Activated CD4-positive, alpha-beta T cell treated with anti-CD3 and anti-CD28 coated beads, Interleukin-2, Interleukin-4, amounts not matched to agents 100 ng/mL and 50 ng/mL, durations not matched to agents 16 hours and 8 hours (primary cell): ENCODE measurements at regions not wholly inside any gene's neighbourhood (a gene's known extent, or its start where the extent isn't known, plus 50 kb on each side); places are given as distances from the start of the nearest gene placed in this dataset.

ENCODE experiments used
- DNase-seq: peaks from one replicate; pipeline ENCODE4 v3.0.0-alpha.2; 2020; ENCODE audit warnings: low spot score

DNA sequence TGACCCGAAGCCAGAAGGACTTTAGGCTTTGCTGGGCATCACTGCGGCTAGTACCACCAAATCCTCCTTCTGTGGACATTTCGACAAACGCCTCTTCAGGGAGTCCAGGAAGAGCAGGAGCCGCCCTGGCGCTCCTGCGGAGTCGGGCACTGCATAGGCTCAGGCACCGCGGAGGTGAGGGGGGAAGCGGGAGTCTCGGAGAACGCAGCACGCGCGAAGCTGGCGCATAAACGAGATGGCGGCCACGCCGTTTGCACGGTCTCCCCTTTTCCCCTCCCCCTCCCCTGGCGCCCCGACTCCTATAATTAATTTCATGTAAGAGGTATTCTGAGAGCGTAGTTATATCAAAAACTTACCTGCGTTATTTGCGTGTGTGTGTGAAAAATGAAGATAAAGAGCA lies 137.8 kb upstream of the GAS1 start:
- DNase-seq: no peak

GRCh38 chr9:87085521-87085920 lies 138.2 kb upstream of the GAS1 start:
- DNase-seq: no peak

GRCh38 chr9:87086221-87086818 lies 139.0 kb upstream of the GAS1 start:
- DNase-seq: no peak

GRCh38 chr9:87087197-87087596 lies 139.9 kb upstream of the GAS1 start:
- DNase-seq: no peak

DNA sequence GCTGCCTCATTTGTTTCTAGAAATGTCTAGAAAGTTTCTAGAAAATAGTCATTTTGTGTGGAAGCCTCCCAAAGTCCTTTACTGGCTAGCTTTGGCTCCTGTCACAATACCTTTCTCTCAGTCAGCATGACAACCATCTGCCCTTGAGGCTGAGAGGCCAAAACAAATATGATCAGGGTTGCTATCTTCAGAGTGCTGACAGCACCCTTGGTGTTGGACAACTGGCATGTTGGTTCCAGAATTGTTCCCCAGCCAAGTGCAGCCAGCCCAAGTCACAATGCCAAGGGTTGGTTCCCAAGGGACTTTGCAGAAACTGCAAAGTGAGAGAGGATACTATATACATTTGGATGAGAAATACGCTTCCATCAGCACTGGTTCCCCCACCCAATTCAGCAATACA lies 140.9 kb upstream of the GAS1 start:
- no peak for DNase-seq

DNA sequence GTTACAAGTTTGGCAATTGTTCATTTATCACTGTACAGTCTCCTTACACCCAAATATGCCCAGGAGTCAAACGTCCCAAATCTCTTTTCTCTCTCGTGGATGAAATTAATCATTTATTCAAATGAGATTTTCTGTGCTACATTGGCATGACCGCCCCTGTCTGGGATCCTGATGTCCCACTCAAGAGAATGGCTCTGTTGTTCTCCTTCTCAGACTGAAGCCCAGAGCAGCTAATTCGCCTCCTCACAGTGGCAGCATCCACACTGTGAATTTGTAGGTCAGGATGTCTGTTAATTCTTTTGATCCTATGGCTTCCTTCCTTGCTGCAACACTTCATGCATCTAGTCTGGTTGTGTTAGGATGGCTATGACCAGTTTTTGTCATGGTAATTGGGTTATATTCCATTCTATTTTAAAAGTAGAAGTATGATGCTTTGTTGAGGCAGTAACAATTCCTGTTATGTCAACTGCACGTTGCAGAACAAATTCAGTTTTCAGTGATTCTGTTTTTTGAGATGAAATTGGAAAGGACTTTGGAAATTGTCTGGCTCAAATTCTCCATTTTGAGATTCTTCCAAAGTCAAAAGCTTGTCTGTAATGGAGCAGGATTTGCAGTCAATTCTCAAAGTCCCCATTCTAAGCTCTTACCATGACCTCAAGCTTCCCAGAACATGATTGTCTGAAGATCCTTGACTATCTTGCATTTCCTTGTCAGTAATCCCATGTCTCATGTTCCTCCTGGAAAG lies 141.5 kb upstream of the GAS1 start:
- DNase-seq: no peak

GRCh38 chr9:87089506-87089905 lies 142.2 kb upstream of the GAS1 start:
- no peak for DNase-seq

DNA sequence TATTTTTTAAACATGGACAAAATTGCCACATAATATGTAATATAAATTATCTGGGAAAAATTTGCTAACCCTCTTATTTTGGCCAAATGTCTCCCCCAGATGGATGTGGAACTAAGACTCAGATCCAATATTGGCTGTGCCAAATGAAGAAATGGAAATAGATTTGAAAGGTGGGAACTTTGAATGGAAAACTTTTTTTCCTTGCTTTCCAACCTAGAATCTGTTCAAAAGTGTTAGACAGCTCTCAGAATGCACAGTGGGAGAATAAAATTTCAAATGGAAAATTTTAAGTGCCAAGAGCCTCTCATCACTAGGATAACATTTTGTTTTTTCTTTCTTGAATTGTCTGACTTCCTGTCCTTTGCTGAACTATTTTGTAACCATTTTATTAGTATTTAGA lies 142.6 kb upstream of the GAS1 start:
- DNase-seq: no peak

DNA sequence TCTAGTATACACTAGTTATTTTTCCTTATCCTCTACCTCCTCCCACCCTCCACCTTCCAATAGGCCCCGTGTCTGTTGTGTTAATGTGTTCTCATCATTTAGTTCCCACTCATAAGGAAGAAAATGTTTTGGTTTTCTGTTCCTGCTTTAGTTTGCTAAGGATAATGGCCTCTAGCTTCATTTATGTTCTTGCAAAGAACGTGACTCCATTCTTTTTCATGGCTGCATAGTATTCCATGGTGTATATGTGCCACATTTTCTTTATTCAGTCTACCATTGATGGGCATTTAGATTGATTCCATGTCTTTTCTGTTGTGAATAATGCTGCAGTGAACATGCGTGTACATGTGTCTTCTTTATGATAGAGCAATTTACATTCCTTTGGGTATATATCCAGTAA lies 146.5 kb upstream of the GAS1 start:
- DNase-seq: no peak

DNA sequence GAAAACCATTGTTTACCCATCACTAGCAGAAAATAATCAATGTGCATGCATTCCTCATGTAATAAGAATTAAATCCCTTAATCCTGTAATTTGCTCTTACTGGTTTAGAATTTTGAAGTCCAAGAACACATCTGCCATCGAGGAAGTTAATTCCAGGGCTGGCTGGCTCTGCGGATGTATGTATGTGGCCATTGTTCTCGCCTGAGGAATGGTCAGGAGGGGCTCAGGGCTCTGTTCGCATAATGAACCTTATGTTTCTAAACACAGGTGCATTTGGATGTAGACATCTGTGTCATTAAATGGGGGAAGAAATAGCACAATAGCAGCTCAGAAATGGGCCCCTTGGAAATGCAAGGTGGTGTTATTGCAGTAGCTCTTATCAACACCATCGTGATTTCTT lies 148.6 kb upstream of the GAS1 start:
- DNase-seq: no peak

DNA sequence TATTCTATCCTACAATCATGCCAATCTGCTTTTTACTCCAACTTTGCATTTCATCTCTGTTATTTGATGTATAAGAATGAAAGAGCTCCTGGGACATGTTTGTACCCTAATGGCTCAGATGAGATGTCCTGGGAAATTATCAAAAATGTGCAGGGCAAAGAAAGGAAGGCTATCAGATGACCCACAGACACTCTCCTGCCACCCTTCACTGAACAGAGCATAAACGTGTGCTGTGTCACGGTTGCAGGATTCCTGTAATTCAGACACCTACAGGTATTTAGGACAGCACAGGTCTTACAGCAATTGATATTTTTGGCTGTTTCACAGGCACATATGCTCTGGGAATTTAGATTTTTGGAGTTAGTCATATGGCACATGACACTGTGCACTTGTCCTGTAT lies 149.2 kb upstream of the GAS1 start:
- no peak for DNase-seq

- no peak for DNase-seq
These were observed 149.9 kb upstream of the GAS1 start for GRCh38 chr9:87097238-87097637.

DNA sequence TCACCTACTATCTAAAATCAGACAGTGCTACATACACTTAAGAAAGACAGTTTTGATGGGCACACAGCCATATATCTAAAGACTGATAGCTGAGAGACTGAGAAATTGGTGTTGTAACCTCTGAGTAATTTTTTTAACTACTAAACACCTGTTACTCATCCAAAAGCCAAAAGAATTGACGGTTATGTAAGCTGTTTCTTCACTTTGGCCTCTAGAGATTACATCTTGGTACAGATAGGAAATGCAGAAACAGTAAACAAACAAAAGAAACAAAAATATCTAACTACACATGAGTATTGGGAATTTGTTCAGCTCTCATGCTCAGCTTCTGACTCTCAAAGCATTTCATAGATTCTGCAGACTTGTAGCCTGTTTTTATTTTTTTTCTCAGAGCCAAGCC lies 152.1 kb upstream of the GAS1 start:
- no peak for DNase-seq

GRCh38 chr9:87100001-87100400 lies 152.7 kb upstream of the GAS1 start:
- no peak for DNase-seq

- DNase-seq: no peak
These were observed 154.8 kb upstream of the GAS1 start for GRCh38 chr9:87102126-87102525.

- DNase-seq: no peak
These were observed 159.8 kb upstream of the GAS1 start for GRCh38 chr9:87107072-87107471.

- no peak for DNase-seq
These were observed 161.4 kb upstream of the GAS1 start for GRCh38 chr9:87108661-87109060.

DNA sequence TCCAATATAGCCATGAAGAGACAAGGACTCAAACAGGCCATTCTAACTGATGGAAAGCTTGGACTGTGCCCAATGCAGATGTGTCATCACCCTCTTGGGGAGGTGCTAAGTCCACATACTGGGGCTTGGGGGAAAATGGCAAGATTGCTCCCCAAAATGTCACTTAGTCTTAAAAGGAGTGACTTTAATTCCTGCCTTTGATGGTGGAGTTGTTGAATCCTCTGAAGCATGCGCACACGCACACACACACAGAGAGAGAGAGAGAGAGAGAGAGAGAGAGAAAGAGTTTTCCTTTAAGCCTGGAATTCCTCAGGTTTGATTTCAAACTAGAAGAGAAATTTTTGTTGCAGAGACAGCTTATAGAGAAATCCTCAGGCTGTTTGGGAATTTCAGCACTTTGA lies 161.9 kb upstream of the GAS1 start:
- DNase-seq: no peak

DNA sequence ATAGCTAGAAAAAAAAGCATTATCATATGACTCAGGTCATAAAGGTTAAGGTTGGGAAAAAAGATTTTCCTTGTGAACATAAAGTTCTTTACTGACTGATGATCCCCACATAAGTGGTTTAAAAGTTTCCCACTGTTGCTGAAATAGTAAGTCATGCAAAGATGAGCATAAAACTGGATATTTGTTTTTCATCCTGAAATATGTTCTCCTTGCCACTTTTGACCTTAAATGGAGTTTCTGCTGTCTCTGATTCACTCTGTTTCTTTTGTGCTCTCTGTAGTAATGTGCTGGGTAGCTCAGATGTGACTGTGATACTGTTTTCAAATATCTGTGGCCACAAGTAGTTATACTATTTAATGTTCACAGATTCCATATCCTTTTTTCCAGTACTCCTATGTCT lies 162.5 kb upstream of the GAS1 start:
- no peak for DNase-seq

DNA sequence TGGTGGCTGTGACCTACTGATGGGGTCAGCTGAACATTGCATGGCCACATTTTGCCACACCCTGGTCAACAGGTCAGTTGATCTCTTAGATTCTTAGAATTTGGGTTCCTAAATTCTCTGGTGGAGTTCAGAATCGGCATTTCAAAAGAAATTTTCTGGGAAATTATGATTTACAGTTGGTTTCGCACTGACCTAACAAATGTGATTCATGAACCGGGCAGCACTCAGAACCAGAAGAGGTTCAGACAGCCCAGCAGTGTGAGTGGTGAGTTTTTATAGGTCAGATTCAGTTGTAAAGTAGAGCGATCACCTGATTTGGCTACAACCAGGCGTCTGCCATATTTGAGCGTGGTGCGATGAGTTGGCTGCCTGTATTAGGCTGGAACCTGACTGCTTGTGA lies 163.7 kb upstream of the GAS1 start:
- no peak for DNase-seq

- no peak for DNase-seq
These were observed 165.3 kb upstream of the GAS1 start for GRCh38 chr9:87112656-87113055.

GRCh38 chr9:87113874-87114273 lies 166.6 kb upstream of the GAS1 start:
- no peak for DNase-seq

DNA sequence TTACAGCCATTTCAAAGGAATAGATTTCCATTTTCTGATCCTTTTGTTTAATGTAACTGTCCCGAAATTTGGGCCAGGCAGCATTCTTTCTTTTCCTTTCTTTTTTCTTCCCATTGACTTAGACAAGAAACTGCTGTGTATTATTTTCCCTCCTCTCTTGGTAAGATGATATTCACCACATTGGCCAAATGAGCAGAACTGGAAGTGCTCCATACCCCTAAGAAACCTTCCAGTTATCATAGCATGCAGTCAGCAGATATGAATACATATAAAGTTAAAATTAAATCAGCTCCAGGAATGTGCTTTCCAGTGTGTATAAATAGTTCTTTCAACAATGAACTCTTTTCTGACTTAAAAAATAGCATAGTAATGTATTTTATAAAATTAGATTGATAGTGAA lies 168.5 kb upstream of the GAS1 start:
- no peak for DNase-seq

GRCh38 chr9:87116492-87116891 lies 169.2 kb upstream of the GAS1 start:
- DNase-seq: no peak
